C4-2B (cell line): ENCODE measurements at regions not wholly inside any gene's neighbourhood (a gene's known extent, or its start where the extent isn't known, plus 50 kb on each side); places are given as distances from the start of the nearest gene placed in this dataset.

Experiments
- H3K27ac ChIP-seq: fragments of 450-650 bp; 2 replicates; pipeline ENCODE4 v1.5.1; 2017
- ZFX ChIP-seq: fragments of 450-650 bp; IDR thresholded peaks from 2 replicates; pipeline ENCODE4 v1.6.1; 2017
- TF ChIP-seq, protein P1 (sequence below): fragments of 450-650 bp; conservative IDR thresholded peaks from 2 replicates; pipeline ENCODE4 v1.5.1; 2017; ENCODE audit warnings: mild to moderate bottlenecking

- no peak overlapping the region for H3K27ac ChIP-seq
- no peak for TF ChIP-seq ZFX
- TF ChIP-seq, protein P1, sequence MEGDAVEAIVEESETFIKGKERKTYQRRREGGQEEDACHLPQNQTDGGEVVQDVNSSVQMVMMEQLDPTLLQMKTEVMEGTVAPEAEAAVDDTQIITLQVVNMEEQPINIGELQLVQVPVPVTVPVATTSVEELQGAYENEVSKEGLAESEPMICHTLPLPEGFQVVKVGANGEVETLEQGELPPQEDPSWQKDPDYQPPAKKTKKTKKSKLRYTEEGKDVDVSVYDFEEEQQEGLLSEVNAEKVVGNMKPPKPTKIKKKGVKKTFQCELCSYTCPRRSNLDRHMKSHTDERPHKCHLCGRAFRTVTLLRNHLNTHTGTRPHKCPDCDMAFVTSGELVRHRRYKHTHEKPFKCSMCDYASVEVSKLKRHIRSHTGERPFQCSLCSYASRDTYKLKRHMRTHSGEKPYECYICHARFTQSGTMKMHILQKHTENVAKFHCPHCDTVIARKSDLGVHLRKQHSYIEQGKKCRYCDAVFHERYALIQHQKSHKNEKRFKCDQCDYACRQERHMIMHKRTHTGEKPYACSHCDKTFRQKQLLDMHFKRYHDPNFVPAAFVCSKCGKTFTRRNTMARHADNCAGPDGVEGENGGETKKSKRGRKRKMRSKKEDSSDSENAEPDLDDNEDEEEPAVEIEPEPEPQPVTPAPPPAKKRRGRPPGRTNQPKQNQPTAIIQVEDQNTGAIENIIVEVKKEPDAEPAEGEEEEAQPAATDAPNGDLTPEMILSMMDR, result no peak
These were observed 169.8 kb upstream of the NCK2 start for GRCh38 chr2:105574796-105575344.

DNA sequence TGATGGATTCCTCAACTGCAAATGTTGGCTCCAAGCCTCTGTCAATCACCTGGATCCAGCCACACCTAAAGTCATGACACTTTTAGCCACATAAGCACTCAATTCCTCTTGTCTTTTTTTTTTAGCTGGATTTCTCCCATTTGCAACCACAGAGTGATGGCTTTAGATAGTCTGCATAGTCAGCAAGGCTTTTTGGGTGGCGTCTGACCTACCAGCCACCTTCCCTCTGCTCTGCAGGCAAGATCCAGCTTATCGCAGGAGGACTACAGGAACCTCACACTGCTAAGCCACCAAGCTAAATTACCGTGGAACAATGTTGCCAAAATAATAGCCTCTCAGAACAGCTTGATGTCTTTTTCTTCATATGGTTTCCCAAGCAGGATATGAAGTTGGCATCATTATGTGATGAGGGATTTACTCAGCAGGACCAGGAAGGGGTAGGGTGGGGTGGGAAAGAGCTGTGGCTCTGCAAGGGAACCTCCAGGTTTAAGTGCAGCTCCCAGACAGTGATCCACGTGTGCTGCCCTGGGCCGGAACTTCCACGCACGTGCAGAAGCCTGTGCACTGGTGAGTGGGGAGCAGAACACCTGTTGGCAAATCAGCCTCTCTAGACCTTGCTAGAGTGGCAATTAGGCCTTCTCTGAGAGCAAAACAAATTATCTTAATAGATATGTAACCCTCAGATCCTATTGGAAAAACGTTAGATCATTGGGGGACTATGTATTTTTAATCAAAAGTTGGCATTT is 170.6 kb upstream of the NCK2 start:
- TF ChIP-seq, protein P1, result no peak
- no peak for TF ChIP-seq ZFX
- no peak overlapping the region for H3K27ac ChIP-seq

GRCh38 chr2:105573490-105573889 is 171.2 kb upstream of the NCK2 start:
- H3K27ac ChIP-seq, result no peak overlapping the region
- TF ChIP-seq, protein P1, result no peak
- no peak for TF ChIP-seq ZFX

DNA sequence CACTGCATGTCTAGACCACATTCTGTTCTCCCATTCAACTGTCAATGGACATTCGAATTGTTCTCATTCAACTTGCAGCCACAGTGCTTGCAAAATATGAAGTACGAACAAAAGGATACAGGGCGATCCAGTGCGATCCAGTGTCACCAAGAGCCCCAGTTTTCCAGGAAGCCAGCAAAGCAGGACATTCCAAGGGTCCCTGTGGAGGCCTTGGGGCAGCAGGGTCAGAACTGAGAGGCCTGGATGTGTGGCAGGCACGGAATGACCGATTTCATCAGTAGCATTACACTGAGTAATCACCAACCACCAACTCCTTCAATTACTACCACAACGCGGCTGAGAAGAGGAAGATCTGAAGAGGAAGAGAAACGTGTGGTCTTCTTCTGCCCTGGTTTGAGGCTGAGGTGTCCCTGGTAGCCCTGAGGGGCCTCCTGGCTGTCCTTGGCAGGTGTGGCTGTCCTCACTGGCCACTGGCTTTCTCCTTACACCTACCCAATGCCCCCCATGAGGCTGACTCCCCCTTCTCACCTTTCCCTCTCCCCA is 172.7 kb upstream of the FHL2 start:
- H3K27ac ChIP-seq, result no peak overlapping the region
- no peak for TF ChIP-seq ZFX
- TF ChIP-seq, protein P1, result no peak

GRCh38 chr2:105570757-105571156 is 171.9 kb upstream of the FHL2 start:
- TF ChIP-seq ZFX, result no peak
- TF ChIP-seq, protein P1, result no peak
- H3K27ac ChIP-seq, result no peak overlapping the region

GRCh38 chr2:105570326-105570725 is 171.5 kb upstream of the FHL2 start:
- no peak overlapping the region for H3K27ac ChIP-seq
- TF ChIP-seq, protein P1, result no peak
- no peak for TF ChIP-seq ZFX

GRCh38 chr2:105569606-105570005 is 170.8 kb upstream of the FHL2 start:
- TF ChIP-seq, protein P1, result no peak
- no peak for TF ChIP-seq ZFX

More at GRCh38 chr2:105569606-105570005, 170.8 kb upstream of the FHL2 start:
- no peak overlapping the region for H3K27ac ChIP-seq
